ENCODE measurements at regions not wholly inside any gene's neighbourhood (a gene's known extent, or its start where the extent isn't known, plus 50 kb on each side); places are given as distances from the start of the nearest gene placed in this dataset.

DNA sequence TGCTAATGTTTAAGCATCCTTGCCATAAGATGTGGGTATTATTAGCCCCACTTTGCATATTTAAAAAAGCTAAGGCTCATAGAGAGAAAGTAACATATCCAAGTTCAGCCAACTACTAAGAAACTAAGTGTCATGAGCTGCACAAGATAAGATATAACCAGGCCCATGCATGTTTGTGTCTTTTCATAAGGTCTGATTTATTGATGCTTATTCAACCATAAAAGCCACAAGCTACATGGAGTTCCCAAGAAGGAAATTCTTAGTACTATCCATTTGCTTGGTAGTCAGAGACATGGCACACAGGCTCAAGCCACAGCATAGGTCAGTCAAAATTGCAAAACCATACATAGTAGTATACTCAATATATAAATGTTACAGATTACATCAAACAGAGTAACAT is 488.5 kb downstream of the SOX6 start:
- Histone ChIP-seq H3K27me3 (ENCODE audit: low read length) (no peaks in the 10 kb centered on the region), H3K79me2 (ENCODE audit: low read length) (no peaks in the 10 kb centered on the region), H3K9ac (ENCODE audit: low read length) (no peak overlapping the region), H3F3A (ENCODE audit: low read length, unreplicated experiment) (no peaks in the 10 kb centered on the region), H2AFZ (ENCODE audit: low read length) (no peak overlapping the region), H4K20me1 (ENCODE audit: low read length) (no peaks in the 10 kb centered on the region), H3K36me3 (ENCODE audit: low read depth, low read length) (no peaks in the 10 kb centered on the region), H3K4me3 (ENCODE audit: low read length) (no peak overlapping the region), H3K4me2 (ENCODE audit: low read length) (no peak overlapping the region), H3K27ac (ENCODE audit: low read length) (no peak overlapping the region), H3K9me2 (replicated peaks; ENCODE audit: low read length) (no peaks in the 10 kb centered on the region), H3K9me3 (ENCODE audit: low read length) (no peaks in the 10 kb centered on the region), H3K4me1 (ENCODE audit: insufficient read depth, low read length) (no peaks in the 10 kb centered on the region)
- DNase-seq (no peak), ATAC-seq (no peak)
- TF ChIP-seq EZH2phosphoT487 (IDR thresholded peaks at IDR 0.05; ENCODE audit: borderline replicate concordance, low read length), result no peak
- TF ChIP-seq, protein P1, sequence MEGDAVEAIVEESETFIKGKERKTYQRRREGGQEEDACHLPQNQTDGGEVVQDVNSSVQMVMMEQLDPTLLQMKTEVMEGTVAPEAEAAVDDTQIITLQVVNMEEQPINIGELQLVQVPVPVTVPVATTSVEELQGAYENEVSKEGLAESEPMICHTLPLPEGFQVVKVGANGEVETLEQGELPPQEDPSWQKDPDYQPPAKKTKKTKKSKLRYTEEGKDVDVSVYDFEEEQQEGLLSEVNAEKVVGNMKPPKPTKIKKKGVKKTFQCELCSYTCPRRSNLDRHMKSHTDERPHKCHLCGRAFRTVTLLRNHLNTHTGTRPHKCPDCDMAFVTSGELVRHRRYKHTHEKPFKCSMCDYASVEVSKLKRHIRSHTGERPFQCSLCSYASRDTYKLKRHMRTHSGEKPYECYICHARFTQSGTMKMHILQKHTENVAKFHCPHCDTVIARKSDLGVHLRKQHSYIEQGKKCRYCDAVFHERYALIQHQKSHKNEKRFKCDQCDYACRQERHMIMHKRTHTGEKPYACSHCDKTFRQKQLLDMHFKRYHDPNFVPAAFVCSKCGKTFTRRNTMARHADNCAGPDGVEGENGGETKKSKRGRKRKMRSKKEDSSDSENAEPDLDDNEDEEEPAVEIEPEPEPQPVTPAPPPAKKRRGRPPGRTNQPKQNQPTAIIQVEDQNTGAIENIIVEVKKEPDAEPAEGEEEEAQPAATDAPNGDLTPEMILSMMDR (conservative IDR thresholded peaks at IDR 0.05; ENCODE audit: low read depth, low read length), result no peak
- TF ChIP-seq EZH2 (IDR thresholded peaks at IDR 0.05; ENCODE audit: low read length, unreplicated experiment), result no peak
- CTCF ChIA-PET, result no interaction called here
- intact Hi-C loops (cut with micrococcal nuclease), result no loop called here
- no TSS peak for BruUV-seq (replicated peaks)
- POLR2A ChIA-PET (ENCODE audit: unreplicated experiment), result no interaction called here

- BruUV-seq (replicated peaks), result no TSS peak
- H3K9me2 ChIP-seq (replicated peaks; ENCODE audit: low read length), result no peaks in the 10 kb centered on the region
- H4K20me1 ChIP-seq (ENCODE audit: low read length), result no peaks in the 10 kb centered on the region
- H3F3A ChIP-seq (ENCODE audit: low read length, unreplicated experiment), result no peaks in the 10 kb centered on the region
- H3K36me3 ChIP-seq (ENCODE audit: low read depth, low read length), result no peaks in the 10 kb centered on the region
- H3K27me3 ChIP-seq (ENCODE audit: low read length), result no peaks in the 10 kb centered on the region
- intact Hi-C loops (cut with micrococcal nuclease), result no loop called here
- ChIA-PET POLR2A (ENCODE audit: unreplicated experiment) (no interaction called here), CTCF (no interaction called here)
- no peak overlapping the region for H2AFZ ChIP-seq (ENCODE audit: low read length)
- no peak for ATAC-seq
- H3K79me2 ChIP-seq (ENCODE audit: low read length), result no peaks in the 10 kb centered on the region
- no peak overlapping the region for H3K27ac ChIP-seq (ENCODE audit: low read length)
- no peaks in the 10 kb centered on the region for H3K9me3 ChIP-seq (ENCODE audit: low read length)
- H3K9ac ChIP-seq (ENCODE audit: low read length), result no peak overlapping the region
- DNase-seq, result no peak
- no peak for TF ChIP-seq EZH2 (IDR thresholded peaks at IDR 0.05; ENCODE audit: low read length, unreplicated experiment)
- TF ChIP-seq, protein P1 (conservative IDR thresholded peaks at IDR 0.05; ENCODE audit: low read depth, low read length), result no peak
- no peak for TF ChIP-seq EZH2phosphoT487 (IDR thresholded peaks at IDR 0.05; ENCODE audit: borderline replicate concordance, low read length)
- no peak overlapping the region for H3K4me2 ChIP-seq (ENCODE audit: low read length)
- H3K4me3 ChIP-seq (ENCODE audit: low read length), result no peak overlapping the region
- H3K4me1 ChIP-seq (ENCODE audit: insufficient read depth, low read length), result no peaks in the 10 kb centered on the region
These were observed 485.4 kb downstream of the SOX6 start for GRCh38 chr11:15870911-15871310.

DNA sequence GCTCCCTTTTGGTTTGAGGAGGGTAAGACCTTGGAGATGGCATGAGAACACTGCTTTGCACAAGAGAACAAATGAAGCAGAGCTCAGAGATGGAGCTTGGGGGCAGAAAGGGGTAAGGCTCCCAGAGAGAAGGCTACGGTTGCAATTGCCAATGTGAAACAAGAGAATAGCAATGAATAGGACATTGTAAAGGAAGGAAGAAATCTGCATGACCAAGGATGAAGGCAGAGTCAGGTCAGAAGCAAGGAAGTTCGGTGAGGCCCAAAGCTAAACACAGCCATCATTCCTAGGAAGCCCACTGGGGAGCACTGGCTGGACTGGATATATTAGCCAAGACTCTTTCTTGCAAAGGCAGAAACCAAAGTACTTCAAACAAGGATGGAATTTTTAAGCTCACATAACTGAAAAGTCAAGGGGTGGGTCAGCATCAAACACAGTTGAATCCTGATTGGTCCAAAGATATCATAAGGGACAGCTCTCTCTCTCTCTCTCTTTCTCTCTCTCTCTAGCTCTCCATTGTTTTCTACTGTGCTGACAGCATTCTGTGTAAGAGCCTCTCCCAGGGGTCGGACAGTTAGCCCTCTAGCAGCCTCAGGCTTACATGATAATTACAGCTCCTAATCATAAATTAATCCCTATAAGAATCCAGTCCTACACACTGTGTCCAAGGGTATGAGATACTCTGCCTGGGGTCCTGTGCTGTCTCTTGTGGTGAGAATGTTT is 484.3 kb downstream of the SOX6 start:
- intact Hi-C loops (cut with micrococcal nuclease), result no loop called here
- BruUV-seq (replicated peaks), result no TSS peak
- no peak for DNase-seq
- Histone ChIP-seq H3F3A (ENCODE audit: low read length, unreplicated experiment) (no peaks in the 10 kb centered on the region), H3K36me3 (ENCODE audit: low read depth, low read length) (no peaks in the 10 kb centered on the region), H4K20me1 (ENCODE audit: low read length) (no peaks in the 10 kb centered on the region), H3K4me2 (ENCODE audit: low read length) (no peak overlapping the region), H3K9me2 (replicated peaks; ENCODE audit: low read length) (no peaks in the 10 kb centered on the region), H3K27me3 (ENCODE audit: low read length) (no peaks in the 10 kb centered on the region), H3K9ac (ENCODE audit: low read length) (no peak overlapping the region), H3K4me1 (ENCODE audit: insufficient read depth, low read length) (no peaks in the 10 kb centered on the region), H3K27ac (ENCODE audit: low read length) (no peak overlapping the region), H3K9me3 (ENCODE audit: low read length) (no peaks in the 10 kb centered on the region), H3K4me3 (ENCODE audit: low read length) (no peak overlapping the region), H2AFZ (ENCODE audit: low read length) (no peak overlapping the region), H3K79me2 (ENCODE audit: low read length) (no peaks in the 10 kb centered on the region)
- ATAC-seq, result no peak
- CTCF ChIA-PET, result no interaction called here
- TF ChIP-seq EZH2phosphoT487 (IDR thresholded peaks at IDR 0.05; ENCODE audit: borderline replicate concordance, low read length) (no peak), EZH2 (IDR thresholded peaks at IDR 0.05; ENCODE audit: low read length, unreplicated experiment) (no peak)
- TF ChIP-seq, protein P1 (conservative IDR thresholded peaks at IDR 0.05; ENCODE audit: low read depth, low read length), result no peak
- POLR2A ChIA-PET (ENCODE audit: unreplicated experiment), result no interaction called here
